HL-60 (cell line): ENCODE measurements at regions not wholly inside any gene's neighbourhood (a gene's known extent, or its start where the extent isn't known, plus 50 kb on each side); places are given as distances from the start of the nearest gene placed in this dataset.

Source experiments
- POLR2AphosphoS5 ChIP-seq: IDR thresholded peaks from 2 replicates; pipeline ENCODE4 v1.6.1; 2012; ENCODE audit warnings: low read depth
- TF ChIP-seq, protein P1 (sequence below): IDR thresholded peaks from one replicate; pipeline ENCODE4 v1.5.1; 2011; ENCODE audit warnings: low read length, control low read depth, inconsistent platforms; ENCODE audit not compliant: insufficient read depth

DNA sequence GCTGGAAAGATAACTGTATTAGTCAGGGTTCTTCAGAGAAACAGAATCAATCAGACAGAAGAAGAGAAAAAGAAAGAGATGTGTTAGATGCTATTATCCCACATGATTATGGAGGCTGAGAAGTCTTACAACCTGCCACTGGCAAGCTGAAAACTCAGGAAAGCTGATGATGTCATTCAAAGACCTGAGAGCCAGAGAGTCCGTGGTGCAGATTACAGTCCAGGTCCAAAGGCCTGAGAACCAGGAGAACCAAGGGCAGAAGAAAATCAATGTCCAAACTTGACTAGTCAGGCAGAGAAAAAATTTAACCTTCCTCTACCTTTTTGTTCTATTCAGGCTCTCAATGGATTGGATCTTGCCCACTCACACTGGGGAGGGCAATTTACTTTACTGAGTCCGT lies 172.5 kb downstream of the QDPR start:
- TF ChIP-seq, protein P1, sequence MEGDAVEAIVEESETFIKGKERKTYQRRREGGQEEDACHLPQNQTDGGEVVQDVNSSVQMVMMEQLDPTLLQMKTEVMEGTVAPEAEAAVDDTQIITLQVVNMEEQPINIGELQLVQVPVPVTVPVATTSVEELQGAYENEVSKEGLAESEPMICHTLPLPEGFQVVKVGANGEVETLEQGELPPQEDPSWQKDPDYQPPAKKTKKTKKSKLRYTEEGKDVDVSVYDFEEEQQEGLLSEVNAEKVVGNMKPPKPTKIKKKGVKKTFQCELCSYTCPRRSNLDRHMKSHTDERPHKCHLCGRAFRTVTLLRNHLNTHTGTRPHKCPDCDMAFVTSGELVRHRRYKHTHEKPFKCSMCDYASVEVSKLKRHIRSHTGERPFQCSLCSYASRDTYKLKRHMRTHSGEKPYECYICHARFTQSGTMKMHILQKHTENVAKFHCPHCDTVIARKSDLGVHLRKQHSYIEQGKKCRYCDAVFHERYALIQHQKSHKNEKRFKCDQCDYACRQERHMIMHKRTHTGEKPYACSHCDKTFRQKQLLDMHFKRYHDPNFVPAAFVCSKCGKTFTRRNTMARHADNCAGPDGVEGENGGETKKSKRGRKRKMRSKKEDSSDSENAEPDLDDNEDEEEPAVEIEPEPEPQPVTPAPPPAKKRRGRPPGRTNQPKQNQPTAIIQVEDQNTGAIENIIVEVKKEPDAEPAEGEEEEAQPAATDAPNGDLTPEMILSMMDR: no peak
- TF ChIP-seq POLR2AphosphoS5: no peak
